ENCODE measurements at regions not wholly inside any gene's neighbourhood (a gene's known extent, or its start where the extent isn't known, plus 50 kb on each side); places are given as distances from the start of the nearest gene placed in this dataset.
"Not testable (repeated sequence)": the region's sequence is repeated elsewhere in the genome, so short reads cannot be mapped to it uniquely, and the experiment has no call there.

GRCh38 chr17:12195418-12195817 is 174.7 kb downstream of the MAP2K4 start:
- no peak for DNase-seq

- no peak for DNase-seq
Measured at GRCh38 chr17:12201294-12201880, 180.7 kb downstream of the MAP2K4 start.

- no peak for DNase-seq
Measured at GRCh38 chr17:12209632-12210191, 189.0 kb downstream of the MAP2K4 start.

GRCh38 chr17:12220714-12221439 is 200.2 kb downstream of the MAP2K4 start:
- not testable (repeated sequence) for DNase-seq

- no peak for DNase-seq
Measured at GRCh38 chr17:12222392-12222791, 201.7 kb downstream of the MAP2K4 start.

- DNase-seq, result no peak
Measured at GRCh38 chr17:12227547-12227946, 206.9 kb downstream of the MAP2K4 start.

- no peak for DNase-seq
Measured at GRCh38 chr17:12229335-12229734, 208.7 kb downstream of the MAP2K4 start.

- no peak for DNase-seq
Measured at GRCh38 chr17:12230481-12231354, 210.0 kb downstream of the MAP2K4 start.

- no peak for DNase-seq
Measured at GRCh38 chr17:12231355-12231682, 210.6 kb downstream of the MAP2K4 start.

GRCh38 chr17:12239021-12239420 is 218.3 kb downstream of the MAP2K4 start:
- DNase-seq, result not testable (repeated sequence)

GRCh38 chr17:12242345-12242954 is 221.8 kb downstream of the MAP2K4 start:
- DNase-seq, result no peak

- DNase-seq, result no peak
Measured at GRCh38 chr17:12247761-12248160, 227.1 kb downstream of the MAP2K4 start.

- DNase-seq, result no peak
Measured at GRCh38 chr17:12250973-12251372, 230.3 kb downstream of the MAP2K4 start.

- no peak for DNase-seq
Measured at GRCh38 chr17:12252462-12252861, 231.8 kb downstream of the MAP2K4 start.

GRCh38 chr17:12254460-12254859 is 233.8 kb downstream of the MAP2K4 start:
- no peak for DNase-seq

GRCh38 chr17:12256380-12256995 is 235.8 kb downstream of the MAP2K4 start:
- DNase-seq, result peak in 1 of 2 experiments; percentile 23

- no peak for DNase-seq
Measured at GRCh38 chr17:12257176-12257575, 236.5 kb downstream of the MAP2K4 start.

- no peak for DNase-seq
Measured at GRCh38 chr17:12261354-12261753, 240.7 kb downstream of the MAP2K4 start.

GRCh38 chr17:12269751-12270150 is 249.1 kb downstream of the MAP2K4 start:
- no peak for DNase-seq

GRCh38 chr17:12277827-12278226 is 257.1 kb downstream of the MAP2K4 start:
- no peak for DNase-seq

- DNase-seq, result no peak
Measured at GRCh38 chr17:12282056-12282455, 261.4 kb downstream of the MAP2K4 start.

- no peak for DNase-seq
Measured at GRCh38 chr17:12287953-12288352, 267.3 kb downstream of the MAP2K4 start.

- no peak for DNase-seq
Measured at GRCh38 chr17:12290207-12290606, 269.5 kb downstream of the MAP2K4 start.

All from NCI-H2081 (cell line).